Gastrocnemius medialis (tissue), 4 donors: ENCODE measurements at regions not wholly inside any gene's neighbourhood (a gene's known extent, or its start where the extent isn't known, plus 50 kb on each side); places are given as distances from the start of the nearest gene placed in this dataset.

Experiments
- POLR2A ChIP-seq, 2 donors: fragments of 450-650 bp; IDR thresholded peaks; one replicate each; pipeline ENCODE4 v1.6.1; 2017; ENCODE audit warnings: antibody characterized with exemption in 2 of 2, mild to moderate bottlenecking in 2 of 2, moderate library complexity in 2 of 2
- TF ChIP-seq, protein P1 (sequence below), 5 experiments: fragments of 450-650 bp in 3 of 5; fragments of 200-600 bp in 2 of 5; sonication (generic) in 2 of 5; IDR thresholded peaks in 4 of 5; conservative IDR thresholded peaks in 1 of 5; 1 replicate in 4 of 5; 2 replicates in 1 of 5; pipeline ENCODE4 v1.5.1; 2016 to 2019; ENCODE audit warnings: antibody characterized with exemption in 5 of 5, mild to moderate bottlenecking in 3 of 5, moderate library complexity in 3 of 5

DNA sequence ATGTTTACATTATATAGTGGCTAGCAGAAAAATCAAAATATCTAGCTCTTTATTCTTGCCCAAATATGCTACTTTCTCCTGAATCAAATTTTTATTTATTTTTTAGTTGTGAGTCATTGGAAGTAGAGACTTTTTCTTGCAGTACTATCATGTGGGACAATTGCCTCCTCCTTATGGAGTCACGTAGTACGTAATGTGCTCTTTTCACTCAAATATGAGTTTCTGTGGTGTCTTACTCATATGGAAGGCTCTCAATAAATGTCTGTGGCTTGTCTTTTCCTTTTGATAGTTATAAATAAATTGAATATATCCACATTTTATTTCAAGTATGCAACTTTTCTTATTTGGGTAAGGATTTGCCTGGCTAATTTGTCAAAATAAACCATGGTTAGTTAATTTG lies 1411.0 kb upstream of the SLC10A2 start:
- TF ChIP-seq POLR2A (IDR thresholded peaks at IDR 0.05) = no peak
- TF ChIP-seq, protein P1, sequence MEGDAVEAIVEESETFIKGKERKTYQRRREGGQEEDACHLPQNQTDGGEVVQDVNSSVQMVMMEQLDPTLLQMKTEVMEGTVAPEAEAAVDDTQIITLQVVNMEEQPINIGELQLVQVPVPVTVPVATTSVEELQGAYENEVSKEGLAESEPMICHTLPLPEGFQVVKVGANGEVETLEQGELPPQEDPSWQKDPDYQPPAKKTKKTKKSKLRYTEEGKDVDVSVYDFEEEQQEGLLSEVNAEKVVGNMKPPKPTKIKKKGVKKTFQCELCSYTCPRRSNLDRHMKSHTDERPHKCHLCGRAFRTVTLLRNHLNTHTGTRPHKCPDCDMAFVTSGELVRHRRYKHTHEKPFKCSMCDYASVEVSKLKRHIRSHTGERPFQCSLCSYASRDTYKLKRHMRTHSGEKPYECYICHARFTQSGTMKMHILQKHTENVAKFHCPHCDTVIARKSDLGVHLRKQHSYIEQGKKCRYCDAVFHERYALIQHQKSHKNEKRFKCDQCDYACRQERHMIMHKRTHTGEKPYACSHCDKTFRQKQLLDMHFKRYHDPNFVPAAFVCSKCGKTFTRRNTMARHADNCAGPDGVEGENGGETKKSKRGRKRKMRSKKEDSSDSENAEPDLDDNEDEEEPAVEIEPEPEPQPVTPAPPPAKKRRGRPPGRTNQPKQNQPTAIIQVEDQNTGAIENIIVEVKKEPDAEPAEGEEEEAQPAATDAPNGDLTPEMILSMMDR (IDR thresholded peaks at IDR 0.05 in 4 of 5, conservative IDR thresholded peaks at IDR 0.05 in 1 of 5) = no peak
